SK-N-SH treated with all-trans-retinoic acid at 6 μM for 48 hours (cell line): ENCODE measurements at regions not wholly inside any gene's neighbourhood (a gene's known extent, or its start where the extent isn't known, plus 50 kb on each side); places are given as distances from the start of the nearest gene placed in this dataset.

Source experiments
- ATAC-seq: fragments of 200-7000 bp; cut with Tn5 transposase; 3 replicates; pipeline ENCODE4 v1.9.1; 2020; ENCODE audit warnings: mild to moderate bottlenecking, moderate library complexity
- CREB5 ChIP-seq: fragments of 250-450 bp; sonication (Bioruptor Pico); IDR thresholded peaks from 2 replicates; pipeline ENCODE4 v1.5.1; 2020; ENCODE audit warnings: low read depth, mild to moderate bottlenecking, moderate library complexity
- CSDC2 ChIP-seq: fragments of 250-450 bp; sonication (Bioruptor Pico); IDR thresholded peaks from 2 replicates; pipeline ENCODE4 v1.5.0; 2020; ENCODE audit warnings: mild to moderate bottlenecking, moderate library complexity
- CSRNP3 ChIP-seq: fragments of 250-450 bp; sonication (Bioruptor Pico); IDR thresholded peaks from 2 replicates; pipeline ENCODE4 v1.5.1; 2021; ENCODE audit warnings: mild to moderate bottlenecking, moderate library complexity
- ESRRG ChIP-seq: fragments of 250-450 bp; sonication (Bioruptor Pico); IDR thresholded peaks from 2 replicates; pipeline ENCODE4 v1.6.1; 2021; ENCODE audit warnings: mild to moderate bottlenecking
- ISL1 ChIP-seq: fragments of 250-450 bp; sonication (Bioruptor Pico); IDR thresholded peaks from 2 replicates; pipeline ENCODE4 v2.1.2; 2022; ENCODE audit warnings: mild to moderate bottlenecking, moderate library complexity
- OSR1 ChIP-seq: fragments of 250-450 bp; sonication (Bioruptor Pico); IDR thresholded peaks from 2 replicates; pipeline ENCODE4 v1.8.0; 2022; ENCODE audit warnings: moderate library complexity, mild to moderate bottlenecking, inconsistent platforms
- PATZ1 ChIP-seq: fragments of 250-450 bp; sonication (Bioruptor Pico); IDR thresholded peaks from 2 replicates; pipeline ENCODE4 v1.8.0; 2020; ENCODE audit warnings: mild to moderate bottlenecking, moderate library complexity, borderline replicate concordance
- SNAI2 ChIP-seq: fragments of 250-450 bp; sonication (Bioruptor Pico); IDR thresholded peaks from 2 replicates; pipeline ENCODE4 v1.5.0; 2020; ENCODE audit warnings: mild to moderate bottlenecking, moderate library complexity
- TCF4 ChIP-seq: fragments of 250-450 bp; sonication (Bioruptor Pico); IDR thresholded peaks from 2 replicates; pipeline ENCODE4 v1.8.0; 2021; ENCODE audit warnings: mild to moderate bottlenecking, moderate library complexity, borderline replicate concordance
- TOX ChIP-seq: fragments of 250-450 bp; sonication (Bioruptor Pico); IDR thresholded peaks from 2 replicates; pipeline ENCODE4 v1.8.0; 2021; ENCODE audit warnings: mild to moderate bottlenecking, moderate library complexity, borderline replicate concordance
- ZC3H10 ChIP-seq: fragments of 250-450 bp; sonication (Bioruptor Pico); IDR thresholded peaks from 2 replicates; pipeline ENCODE4 v1.5.1; 2021; ENCODE audit warnings: mild to moderate bottlenecking, moderate library complexity
- ZFP30 ChIP-seq: fragments of 450-650 bp; formaldehyde crosslinking; IDR thresholded peaks from 2 replicates; pipeline ENCODE4 v1.5.0; 2022; ENCODE audit warnings: mild to moderate bottlenecking, moderate library complexity
- ZNF565 ChIP-seq: fragments of 450-650 bp; formaldehyde crosslinking; conservative IDR thresholded peaks from 2 replicates; pipeline ENCODE4 v1.5.0; 2020; ENCODE audit warnings: low read depth, mild to moderate bottlenecking, moderate library complexity
- ZNF70 ChIP-seq: fragments of 450-650 bp; formaldehyde crosslinking; IDR thresholded peaks from 2 replicates; pipeline ENCODE4 v1.5.0; 2020; ENCODE audit warnings: mild to moderate bottlenecking, moderate library complexity
- TF ChIP-seq, protein P1 (sequence below): fragments of 250-450 bp; sonication (Bioruptor Pico); IDR thresholded peaks from 2 replicates; pipeline ENCODE4 v1.8.0; 2021; ENCODE audit warnings: low read depth, mild to moderate bottlenecking, moderate library complexity, borderline replicate concordance

GRCh38 chr13:111595276-111595675 is 274.8 kb downstream of the TEX29 start (continued):
- TF ChIP-seq CSDC2 (CRISPR knock-in tag) (no peak), TOX (CRISPR knock-in tag) (no peak), CSRNP3 (CRISPR knock-in tag) (no peak), CREB5 (CRISPR knock-in tag) (no peak), ESRRG (CRISPR knock-in tag) (no peak), TCF4 (no peak)

DNA sequence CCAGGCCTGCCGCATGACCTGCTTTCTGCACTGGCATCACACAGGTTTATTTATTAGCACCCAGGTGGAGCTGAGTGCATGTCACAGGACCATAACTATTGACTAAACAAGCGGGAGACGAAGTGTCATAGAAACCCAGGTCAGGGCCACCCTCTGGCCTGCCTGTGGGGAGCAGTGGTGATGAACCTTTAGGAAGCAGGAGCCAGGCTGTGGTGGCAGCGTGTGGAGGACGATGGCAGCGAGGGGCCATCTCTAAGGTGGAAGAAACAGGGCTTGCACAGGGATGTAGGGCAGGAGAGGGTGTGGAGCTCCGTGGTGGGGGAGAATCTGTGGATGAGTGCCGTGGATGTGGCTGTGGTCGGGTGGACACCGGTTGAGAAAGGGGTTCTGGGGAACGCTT is 275.3 kb downstream of the TEX29 start:
- ATAC-seq = no peak
- TF ChIP-seq CREB5 (CRISPR knock-in tag) = no peak
- TF ChIP-seq, protein P1, sequence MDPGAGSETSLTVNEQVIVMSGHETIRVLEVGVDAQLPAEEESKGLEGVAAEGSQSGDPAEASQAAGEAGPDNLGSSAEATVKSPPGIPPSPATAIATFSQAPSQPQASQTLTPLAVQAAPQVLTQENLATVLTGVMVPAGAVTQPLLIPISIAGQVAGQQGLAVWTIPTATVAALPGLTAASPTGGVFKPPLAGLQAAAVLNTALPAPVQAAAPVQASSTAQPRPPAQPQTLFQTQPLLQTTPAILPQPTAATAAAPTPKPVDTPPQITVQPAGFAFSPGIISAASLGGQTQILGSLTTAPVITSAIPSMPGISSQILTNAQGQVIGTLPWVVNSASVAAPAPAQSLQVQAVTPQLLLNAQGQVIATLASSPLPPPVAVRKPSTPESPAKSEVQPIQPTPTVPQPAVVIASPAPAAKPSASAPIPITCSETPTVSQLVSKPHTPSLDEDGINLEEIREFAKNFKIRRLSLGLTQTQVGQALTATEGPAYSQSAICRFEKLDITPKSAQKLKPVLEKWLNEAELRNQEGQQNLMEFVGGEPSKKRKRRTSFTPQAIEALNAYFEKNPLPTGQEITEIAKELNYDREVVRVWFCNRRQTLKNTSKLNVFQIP (CRISPR knock-in tag) = no peak
- no peak for TF ChIP-seq CSDC2 (CRISPR knock-in tag)
- no peak for TF ChIP-seq ZNF565 (CRISPR knock-in tag)
- no peak for TF ChIP-seq ZC3H10 (CRISPR knock-in tag)
- TF ChIP-seq OSR1 = no peak
- TF ChIP-seq ESRRG (CRISPR knock-in tag) = no peak
- TF ChIP-seq TOX (CRISPR knock-in tag) = no peak
- TF ChIP-seq TCF4 = no peak
- TF ChIP-seq SNAI2 (CRISPR knock-in tag) = no peak
- TF ChIP-seq ISL1 (CRISPR knock-in tag) = no peak
- no peak for TF ChIP-seq ZFP30
- TF ChIP-seq, all 23 proteins: peak for 0

GRCh38 chr13:111597191-111597611 is 276.8 kb downstream of the TEX29 start:
- no peak for ATAC-seq
- TF ChIP-seq OSR1 = no peak
- TF ChIP-seq ZFP30 = no peak

DNA sequence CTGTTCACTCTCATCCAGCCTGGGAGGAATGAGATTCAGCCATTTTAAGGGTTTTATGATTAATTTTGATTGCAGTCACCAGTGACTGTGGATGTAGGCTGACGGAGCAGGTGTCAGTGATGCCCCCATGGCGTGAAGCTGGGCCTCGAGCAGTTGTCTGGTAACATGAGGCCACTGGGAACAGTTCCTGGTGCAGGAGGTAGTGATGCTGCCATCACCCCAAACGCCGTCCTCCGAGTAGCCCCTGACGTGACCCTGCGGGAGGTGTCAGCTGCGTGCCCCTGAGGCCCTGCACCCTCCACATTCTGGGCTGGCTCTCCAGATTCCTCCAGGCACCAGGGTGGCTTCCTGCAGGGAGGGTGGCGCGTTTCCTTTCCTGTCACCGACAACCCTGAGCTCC is 277.2 kb downstream of the TEX29 start:
- TF ChIP-seq TCF4 = no peak
- TF ChIP-seq PATZ1 (CRISPR knock-in tag) = no peak
- TF ChIP-seq ZNF70 (CRISPR knock-in tag) = no peak
- no peak for TF ChIP-seq CREB5 (CRISPR knock-in tag)
- TF ChIP-seq, protein P1 (CRISPR knock-in tag) = no peak
- TF ChIP-seq TOX (CRISPR knock-in tag) = no peak
- TF ChIP-seq ZC3H10 (CRISPR knock-in tag) = no peak
- no peak for TF ChIP-seq ZFP30
- TF ChIP-seq, all 23 proteins: peak for 0
- ATAC-seq = no peak
